ENCODE measurements at regions not wholly inside any gene's neighbourhood (a gene's known extent, or its start where the extent isn't known, plus 50 kb on each side); places are given as distances from the start of the nearest gene placed in this dataset.

- 21 to 28% methylated on average over 22 to 24 of the region's 24 CpGs for WGBS, 2 donors
- no peak for DNase-seq (ENCODE audit: low spot score in 2 of 2)
- H3K4me3 ChIP-seq (ENCODE audit: low read depth, poor library complexity, severe bottlenecking) = no peak overlapping the region
- no peak for TF ChIP-seq POLR2A (IDR thresholded peaks at IDR 0.05)
- TF ChIP-seq, protein P1, sequence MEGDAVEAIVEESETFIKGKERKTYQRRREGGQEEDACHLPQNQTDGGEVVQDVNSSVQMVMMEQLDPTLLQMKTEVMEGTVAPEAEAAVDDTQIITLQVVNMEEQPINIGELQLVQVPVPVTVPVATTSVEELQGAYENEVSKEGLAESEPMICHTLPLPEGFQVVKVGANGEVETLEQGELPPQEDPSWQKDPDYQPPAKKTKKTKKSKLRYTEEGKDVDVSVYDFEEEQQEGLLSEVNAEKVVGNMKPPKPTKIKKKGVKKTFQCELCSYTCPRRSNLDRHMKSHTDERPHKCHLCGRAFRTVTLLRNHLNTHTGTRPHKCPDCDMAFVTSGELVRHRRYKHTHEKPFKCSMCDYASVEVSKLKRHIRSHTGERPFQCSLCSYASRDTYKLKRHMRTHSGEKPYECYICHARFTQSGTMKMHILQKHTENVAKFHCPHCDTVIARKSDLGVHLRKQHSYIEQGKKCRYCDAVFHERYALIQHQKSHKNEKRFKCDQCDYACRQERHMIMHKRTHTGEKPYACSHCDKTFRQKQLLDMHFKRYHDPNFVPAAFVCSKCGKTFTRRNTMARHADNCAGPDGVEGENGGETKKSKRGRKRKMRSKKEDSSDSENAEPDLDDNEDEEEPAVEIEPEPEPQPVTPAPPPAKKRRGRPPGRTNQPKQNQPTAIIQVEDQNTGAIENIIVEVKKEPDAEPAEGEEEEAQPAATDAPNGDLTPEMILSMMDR (IDR thresholded peaks at IDR 0.05) = no peak
- intact Hi-C loops (cut with DNase I; ENCODE audit: low total_unique reads) = loop anchor here (1.0 kb wide), 1 partner anchor 76 kb away; no protein-coding TSS in a partner anchor
Measured at GRCh38 chr1:9183441-9183840, 51.1 kb upstream of the H6PD start.

GRCh38 chr1:9183898-9184297 lies 50.7 kb upstream of the H6PD start:
- no peak for DNase-seq (ENCODE audit: low spot score in 2 of 2)
- WGBS, 2 donors = 35 to 65% methylated on average over 2 to 4 of the region's 4 CpGs
- TF ChIP-seq, protein P1 (IDR thresholded peaks at IDR 0.05) = no peak
- TF ChIP-seq POLR2A (IDR thresholded peaks at IDR 0.05) = no peak
- no peak overlapping the region for H3K4me3 ChIP-seq (ENCODE audit: low read depth, poor library complexity, severe bottlenecking)
- intact Hi-C loops (cut with DNase I; ENCODE audit: low total_unique reads) = loop anchor here (1.0 kb wide), 1 partner anchor 75 kb away; no protein-coding TSS in a partner anchor

GRCh38 chr1:9184749-9185148 lies 49.8 kb upstream of the H6PD start:
- WGBS, 2 donors = 95 to 97% methylated on average over 8 of the region's 8 CpGs
- intact Hi-C loops (cut with DNase I; ENCODE audit: low total_unique reads) = loop anchor here (5.0 kb wide), 1 partner anchor 77 kb away; no protein-coding TSS in a partner anchor
- no peak for TF ChIP-seq POLR2A (IDR thresholded peaks at IDR 0.05)
- TF ChIP-seq, protein P1 (IDR thresholded peaks at IDR 0.05) = no peak
- no peak for DNase-seq (ENCODE audit: low spot score in 2 of 2)
- H3K4me3 ChIP-seq (ENCODE audit: low read depth, poor library complexity, severe bottlenecking) = no peak overlapping the region
